ENCODE measurements at regions not wholly inside any gene's neighbourhood (a gene's known extent, or its start where the extent isn't known, plus 50 kb on each side); places are given as distances from the start of the nearest gene placed in this dataset.

DNA sequence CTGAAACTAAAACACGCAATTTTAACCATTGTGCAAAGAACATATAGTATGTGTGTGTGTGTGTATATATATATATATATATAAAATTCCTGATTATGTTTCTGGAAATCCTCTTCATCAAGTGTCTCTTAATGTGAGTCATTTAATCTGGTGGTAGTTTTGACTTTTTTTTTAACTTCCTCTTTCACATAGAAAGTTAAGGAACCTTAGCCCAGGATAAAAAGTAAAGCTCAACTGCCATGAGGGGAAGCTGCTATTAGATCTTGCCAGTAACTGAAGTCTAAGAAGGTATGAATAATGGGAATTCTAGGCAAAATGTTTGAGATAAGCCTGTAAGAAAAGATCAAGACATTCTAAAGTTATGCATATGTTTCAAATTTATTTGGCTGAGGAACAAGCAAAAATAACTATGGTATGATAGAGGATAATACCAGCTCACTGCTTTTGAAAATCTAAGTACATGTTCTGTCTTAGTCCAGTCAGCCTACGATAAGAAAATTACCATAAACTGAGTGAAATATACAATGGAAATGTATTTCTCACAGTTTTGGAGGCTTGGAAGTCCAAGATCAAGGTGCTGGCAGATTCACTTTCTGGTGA is 757.0 kb downstream of the TRAM1L1 start:
- intact Hi-C loops (cut with micrococcal nuclease) = no loop called here
- CTCF ChIA-PET (ENCODE audit: partially characterized antibody) = no interaction called here
- H3K27me3 Mint-ChIP-seq = no peaks in the 10 kb centered on the region

DNA sequence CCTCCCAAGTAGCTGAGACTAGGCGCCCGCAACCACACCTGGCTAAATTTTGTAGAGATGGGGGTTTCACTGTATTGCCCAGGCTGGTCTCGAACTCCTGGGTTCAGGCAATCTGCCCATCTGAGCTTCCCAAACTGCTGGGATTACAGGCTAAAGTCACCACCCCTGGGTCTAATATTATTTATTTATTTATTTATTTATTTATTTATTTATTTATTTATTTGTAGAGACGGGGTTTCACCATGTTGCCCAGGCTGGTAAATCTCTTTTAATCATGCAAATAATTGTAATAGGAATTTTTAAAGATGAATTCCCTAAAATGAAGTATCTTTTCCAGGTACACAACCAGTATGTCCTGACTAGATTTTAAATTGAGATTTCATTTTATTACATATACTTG is 761.8 kb downstream of the TRAM1L1 start:
- intact Hi-C loops (cut with micrococcal nuclease) = no loop called here

More for the DNA sequence above, 757.0 kb downstream of the TRAM1L1 start:
- H3K27ac ChIP-seq (ENCODE audit: low read depth, low read length) = no peak overlapping the region
- H3K27me3 ChIP-seq (ENCODE audit: insufficient read depth, low read length) = no peaks in the 10 kb centered on the region
- H3K4me3 ChIP-seq (ENCODE audit: low read length in 2 of 2) = no peak overlapping the region
- POLR2A ChIA-PET (ENCODE audit: partially characterized antibody) = no interaction called here
- Mint-ChIP-seq H3K36me3 (no peaks in the 10 kb centered on the region), H3K27ac (no peak overlapping the region), H3K4me1 (no peaks in the 10 kb centered on the region), H3K4me3 (no peak overlapping the region), H3K9me3 (peaks cover 0 to 4% (median 0%) of the 10 kb centered on the region in 8 donors)
- H3K36me3 ChIP-seq (ENCODE audit: insufficient read depth, low read length) = no peaks in the 10 kb centered on the region
- no peaks in the 10 kb centered on the region for H3K9me3 ChIP-seq (ENCODE audit: control insufficient read depth in 1 of 2, low read length in 2 of 2)
- no peaks in the 10 kb centered on the region for H3K4me1 ChIP-seq (ENCODE audit: insufficient read depth, low read length)
- DNase-seq = no peak

DNA sequence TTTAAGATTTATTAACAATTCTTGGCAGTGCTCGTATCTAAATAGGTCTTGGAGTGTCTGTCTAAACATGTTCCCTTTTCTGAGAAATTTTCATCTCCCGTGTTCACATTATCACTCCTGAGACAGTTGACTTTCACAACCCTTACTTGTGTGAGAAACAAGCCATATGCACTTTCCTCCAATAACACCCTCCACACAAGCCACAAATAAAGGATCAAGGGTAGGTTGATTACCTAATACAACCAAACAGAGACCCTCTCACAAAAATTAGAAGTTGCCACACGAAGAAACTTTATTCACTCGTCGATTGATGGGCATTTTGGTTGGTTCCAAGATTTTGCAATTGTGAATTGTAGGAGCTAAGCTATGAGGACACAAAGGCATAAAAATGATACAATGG is 763.9 kb downstream of the TRAM1L1 start:
- no peaks in the 10 kb centered on the region for H3K4me1 Mint-ChIP-seq
- H3K36me3 Mint-ChIP-seq = no peaks in the 10 kb centered on the region
- POLR2A ChIA-PET (ENCODE audit: partially characterized antibody) = no interaction called here
- Histone ChIP-seq H3K27ac (ENCODE audit: low read depth, low read length) (no peak overlapping the region), H3K27me3 (ENCODE audit: insufficient read depth, low read length) (no peaks in the 10 kb centered on the region), H3K4me3 (ENCODE audit: low read length in 2 of 2) (no peak overlapping the region), H3K36me3 (ENCODE audit: insufficient read depth, low read length) (no peaks in the 10 kb centered on the region), H3K9me3 (ENCODE audit: control insufficient read depth in 1 of 2, low read length in 2 of 2) (no peaks in the 10 kb centered on the region), H3K4me1 (ENCODE audit: insufficient read depth, low read length) (no peaks in the 10 kb centered on the region)
- H3K27me3 Mint-ChIP-seq = no peaks in the 10 kb centered on the region
- no peak overlapping the region for H3K4me3 Mint-ChIP-seq
- peaks cover 0 to 8% (median under 1%) of the 10 kb centered on the region in 8 donors for H3K9me3 Mint-ChIP-seq
- intact Hi-C loops (cut with micrococcal nuclease) = no loop called here
- CTCF ChIA-PET (ENCODE audit: partially characterized antibody) = no interaction called here
- no peak overlapping the region for H3K27ac Mint-ChIP-seq
- DNase-seq = no peak

More for the DNA sequence above, 761.8 kb downstream of the TRAM1L1 start:
- Histone ChIP-seq H3K4me1 (ENCODE audit: insufficient read depth, low read length) (no peaks in the 10 kb centered on the region), H3K4me3 (ENCODE audit: low read length in 2 of 2) (no peak overlapping the region), H3K27ac (ENCODE audit: low read depth, low read length) (no peak overlapping the region), H3K36me3 (ENCODE audit: insufficient read depth, low read length) (no peaks in the 10 kb centered on the region), H3K27me3 (ENCODE audit: insufficient read depth, low read length) (no peaks in the 10 kb centered on the region), H3K9me3 (ENCODE audit: control insufficient read depth in 1 of 2, low read length in 2 of 2) (no peaks in the 10 kb centered on the region)
- DNase-seq = no peak
- Mint-ChIP-seq H3K4me1 (no peaks in the 10 kb centered on the region), H3K9me3 (peaks cover 0 to 8% (median 0%) of the 10 kb centered on the region in 8 donors), H3K27me3 (no peaks in the 10 kb centered on the region), H3K36me3 (no peaks in the 10 kb centered on the region), H3K27ac (no peak overlapping the region), H3K4me3 (no peak overlapping the region)
- ChIA-PET POLR2A (ENCODE audit: partially characterized antibody) (no interaction called here), CTCF (ENCODE audit: partially characterized antibody) (no interaction called here)

DNA sequence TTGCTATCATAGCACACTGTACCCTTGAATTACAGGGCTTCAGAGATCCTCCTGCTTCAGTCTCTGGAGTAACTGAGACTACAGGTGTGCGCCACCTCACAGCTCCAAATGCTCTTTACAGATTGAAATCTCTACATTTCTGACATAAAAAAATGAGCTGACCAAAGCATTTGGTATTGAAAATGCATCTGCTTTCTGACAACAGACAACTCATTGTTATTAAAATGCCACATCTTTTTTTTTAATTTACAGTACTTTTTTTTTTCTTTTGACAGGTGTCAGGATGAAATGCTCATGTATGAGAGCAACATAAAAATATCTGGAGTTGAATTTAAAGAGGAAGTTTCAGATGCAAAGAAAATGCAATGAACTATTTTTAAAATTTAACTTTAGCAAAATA is 764.5 kb downstream of the TRAM1L1 start:
- Mint-ChIP-seq H3K9me3 (peaks cover 0 to 8% (median under 1%) of the 10 kb centered on the region in 8 donors), H3K27ac (no peak overlapping the region), H3K4me3 (no peak overlapping the region), H3K27me3 (no peaks in the 10 kb centered on the region), H3K4me1 (no peaks in the 10 kb centered on the region), H3K36me3 (no peaks in the 10 kb centered on the region)
- CTCF ChIA-PET (ENCODE audit: partially characterized antibody) = no interaction called here
- intact Hi-C loops (cut with micrococcal nuclease) = no loop called here
- no peaks in the 10 kb centered on the region for H3K4me1 ChIP-seq (ENCODE audit: insufficient read depth, low read length)
- POLR2A ChIA-PET (ENCODE audit: partially characterized antibody) = no interaction called here
- DNase-seq = no peak
- no peaks in the 10 kb centered on the region for H3K9me3 ChIP-seq (ENCODE audit: control insufficient read depth in 1 of 2, low read length in 2 of 2)
- no peaks in the 10 kb centered on the region for H3K36me3 ChIP-seq (ENCODE audit: insufficient read depth, low read length)
- H3K27me3 ChIP-seq (ENCODE audit: insufficient read depth, low read length) = no peaks in the 10 kb centered on the region
- H3K4me3 ChIP-seq (ENCODE audit: low read length in 2 of 2) = no peak overlapping the region
- H3K27ac ChIP-seq (ENCODE audit: low read depth, low read length) = no peak overlapping the region

DNA sequence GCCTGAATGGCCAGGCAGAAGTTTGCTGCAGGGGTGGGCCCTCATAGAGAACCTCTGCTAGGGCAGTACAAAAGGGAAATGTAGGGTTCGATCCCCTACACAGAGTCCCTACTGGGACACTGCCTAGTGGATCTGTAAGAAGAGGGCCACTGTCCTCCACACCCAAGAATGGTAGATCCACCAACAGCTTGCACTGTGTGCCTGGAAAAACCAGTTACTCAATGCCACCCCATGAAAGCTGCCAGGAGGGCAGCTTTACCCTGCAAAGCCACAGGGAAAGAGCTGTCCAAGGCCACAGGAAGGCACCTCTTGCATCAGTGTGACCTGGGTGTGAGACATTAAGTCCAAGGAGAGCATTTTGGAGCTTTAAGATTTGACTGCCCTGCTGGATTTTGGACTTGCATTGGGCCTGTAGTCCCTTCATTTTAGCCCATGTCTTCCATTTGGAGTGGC is 781.6 kb downstream of the TRAM1L1 start:
- ChIA-PET CTCF (ENCODE audit: partially characterized antibody) (no interaction called here), POLR2A (ENCODE audit: partially characterized antibody) (no interaction called here)
- H3K4me3 Mint-ChIP-seq = no peak overlapping the region
- no peaks in the 10 kb centered on the region for H3K36me3 Mint-ChIP-seq
- no peaks in the 10 kb centered on the region for H3K27me3 Mint-ChIP-seq
- no peaks in the 10 kb centered on the region for H3K4me1 ChIP-seq (ENCODE audit: insufficient read depth, low read length)
- intact Hi-C loops (cut with micrococcal nuclease) = no loop called here
- no peak overlapping the region for H3K27ac ChIP-seq (ENCODE audit: low read depth, low read length)
- H3K4me1 Mint-ChIP-seq = no peaks in the 10 kb centered on the region
- H3K4me3 ChIP-seq (ENCODE audit: low read length in 2 of 2) = no peak overlapping the region
- H3K9me3 Mint-ChIP-seq = peaks cover 0 to 12% (median 4%) of the 10 kb centered on the region in 8 donors
- no peaks in the 10 kb centered on the region for H3K36me3 ChIP-seq (ENCODE audit: insufficient read depth, low read length)
- no peak for DNase-seq
- H3K9me3 ChIP-seq (ENCODE audit: control insufficient read depth in 1 of 2, low read length in 2 of 2) = peaks cover 0 to 4% of the 10 kb centered on the region in 2 donors
- no peak overlapping the region for H3K27ac Mint-ChIP-seq
- H3K27me3 ChIP-seq (ENCODE audit: insufficient read depth, low read length) = no peaks in the 10 kb centered on the region

DNA sequence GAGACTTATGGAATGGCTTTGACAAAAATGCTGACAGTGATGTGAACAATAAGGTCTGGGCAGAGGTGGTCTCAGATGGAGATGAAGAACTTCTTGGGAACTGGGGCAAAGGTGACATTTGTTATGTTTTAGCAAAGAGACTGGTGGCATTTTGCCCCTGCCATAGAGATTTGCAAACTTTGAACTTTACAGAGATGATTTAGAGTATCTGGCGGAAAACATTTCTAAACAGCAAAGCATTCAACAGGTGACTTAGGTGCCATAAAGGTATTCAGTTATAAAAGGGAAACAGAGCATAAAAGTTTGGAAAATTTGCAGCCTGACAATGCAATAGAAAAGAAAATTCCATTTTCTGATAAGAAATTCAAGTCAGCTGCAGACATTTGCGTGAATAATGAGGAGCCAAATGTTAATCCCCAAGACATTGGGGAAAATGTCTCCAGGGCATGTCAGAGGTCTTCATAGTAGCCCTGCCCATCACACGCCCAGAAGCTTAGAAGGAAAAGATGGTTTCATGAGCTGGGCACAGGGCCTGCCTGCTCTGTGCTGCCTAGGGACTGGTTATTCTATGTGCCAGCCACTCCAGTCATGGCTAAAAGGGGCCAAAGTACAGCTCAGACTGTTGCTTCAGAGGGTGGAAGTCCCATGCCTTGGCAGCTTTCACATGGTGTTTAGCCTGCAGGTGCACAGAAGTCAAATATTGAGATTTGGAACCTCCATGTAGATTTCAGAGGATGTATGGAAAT is 782.2 kb downstream of the TRAM1L1 start:
- Mint-ChIP-seq H3K9me3 (peaks cover 0 to 12% (median 4%) of the 10 kb centered on the region in 8 donors), H3K27me3 (no peaks in the 10 kb centered on the region), H3K27ac (no peak overlapping the region), H3K4me3 (no peak overlapping the region), H3K4me1 (no peaks in the 10 kb centered on the region), H3K36me3 (no peaks in the 10 kb centered on the region)
- Histone ChIP-seq H3K27me3 (ENCODE audit: insufficient read depth, low read length) (no peaks in the 10 kb centered on the region), H3K4me3 (ENCODE audit: low read length in 2 of 2) (no peak overlapping the region), H3K27ac (ENCODE audit: low read depth, low read length) (no peak overlapping the region), H3K4me1 (ENCODE audit: insufficient read depth, low read length) (no peaks in the 10 kb centered on the region), H3K9me3 (ENCODE audit: control insufficient read depth in 1 of 2, low read length in 2 of 2) (peaks cover 0 to 4% of the 10 kb centered on the region in 2 donors), H3K36me3 (ENCODE audit: insufficient read depth, low read length) (no peaks in the 10 kb centered on the region)
- POLR2A ChIA-PET (ENCODE audit: partially characterized antibody) = no interaction called here
- no peak for DNase-seq
- intact Hi-C loops (cut with micrococcal nuclease) = no loop called here
- CTCF ChIA-PET (ENCODE audit: partially characterized antibody) = no interaction called here

DNA sequence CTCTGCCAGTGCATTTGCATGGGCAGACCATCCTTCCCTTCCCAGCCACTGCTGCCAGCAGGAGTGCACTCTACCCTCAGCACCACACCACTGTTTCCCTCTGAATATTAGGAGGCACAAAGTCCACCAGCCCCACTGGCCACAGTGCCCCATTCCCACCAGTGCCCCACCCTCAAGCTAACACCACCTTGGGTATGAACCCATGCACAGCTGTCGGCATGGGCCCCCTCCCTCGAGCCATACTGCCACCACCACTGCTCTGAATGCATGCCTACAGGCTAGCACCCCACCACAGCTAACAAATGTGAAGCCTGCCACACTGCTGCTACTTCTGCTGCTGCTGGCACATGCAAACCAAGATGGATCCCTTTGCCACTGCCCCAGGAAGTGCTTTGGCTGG is 810.4 kb downstream of the TRAM1L1 start:
- H3K9me3 ChIP-seq (ENCODE audit: control insufficient read depth in 1 of 2, low read length in 2 of 2) = no peaks in the 10 kb centered on the region
- no peaks in the 10 kb centered on the region for H3K36me3 ChIP-seq (ENCODE audit: insufficient read depth, low read length)
- POLR2A ChIA-PET (ENCODE audit: partially characterized antibody) = no interaction called here
- H3K27ac Mint-ChIP-seq = no peak overlapping the region
- CTCF ChIA-PET (ENCODE audit: partially characterized antibody) = no interaction called here
- no peak overlapping the region for H3K27ac ChIP-seq (ENCODE audit: low read depth, low read length)
- intact Hi-C loops (cut with micrococcal nuclease) = no loop called here
- H3K27me3 Mint-ChIP-seq = no peaks in the 10 kb centered on the region
- no peak for DNase-seq
- H3K9me3 Mint-ChIP-seq = peaks cover 0 to 7% (median 4%) of the 10 kb centered on the region in 8 donors
- H3K36me3 Mint-ChIP-seq = no peaks in the 10 kb centered on the region
- no peaks in the 10 kb centered on the region for H3K27me3 ChIP-seq (ENCODE audit: insufficient read depth, low read length)
- H3K4me1 ChIP-seq (ENCODE audit: insufficient read depth, low read length) = no peaks in the 10 kb centered on the region
- H3K4me3 ChIP-seq (ENCODE audit: low read length in 2 of 2) = no peak overlapping the region
- no peaks in the 10 kb centered on the region for H3K4me1 Mint-ChIP-seq
- peak overlapping the region in 1 of 8 donors; percentile 28 for H3K4me3 Mint-ChIP-seq
